Stimulated activated CD4-positive, alpha-beta T cell treated with anti-CD3 and anti-CD28 coated beads, Interleukin-4, amount 100 ng/mL, for 24 hours (primary cell): ENCODE measurements at regions not wholly inside any gene's neighbourhood (a gene's known extent, or its start where the extent isn't known, plus 50 kb on each side); places are given as distances from the start of the nearest gene placed in this dataset.
"Not testable (repeated sequence)": the region's sequence is repeated elsewhere in the genome, so short reads cannot be mapped to it uniquely, and the experiment has no call there.

Experiments used
- DNase-seq: peaks from one replicate; pipeline ENCODE4 v3.0.0-alpha.2; 2020

DNA sequence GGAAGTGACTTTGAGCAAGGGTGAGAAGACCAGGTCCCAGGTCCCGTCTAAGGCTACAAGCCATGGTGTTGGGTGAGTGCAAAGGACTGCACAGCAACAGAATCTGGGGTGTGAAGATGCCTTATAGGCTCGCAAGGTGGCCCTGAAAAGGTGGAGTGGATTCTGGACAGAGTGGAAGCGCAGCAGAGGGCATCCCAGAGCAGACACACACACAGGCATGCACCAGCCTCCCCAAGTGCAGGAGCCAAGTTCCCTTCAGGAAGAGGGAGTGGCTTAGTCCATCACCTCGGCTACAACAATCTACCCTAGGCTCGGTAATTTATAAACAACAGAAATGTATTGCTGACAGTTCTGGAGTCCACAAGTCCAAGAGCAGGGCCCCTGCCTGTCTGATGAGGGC lies 180.1 kb upstream of the PDE10A start:
- DNase-seq, result no peak

DNA sequence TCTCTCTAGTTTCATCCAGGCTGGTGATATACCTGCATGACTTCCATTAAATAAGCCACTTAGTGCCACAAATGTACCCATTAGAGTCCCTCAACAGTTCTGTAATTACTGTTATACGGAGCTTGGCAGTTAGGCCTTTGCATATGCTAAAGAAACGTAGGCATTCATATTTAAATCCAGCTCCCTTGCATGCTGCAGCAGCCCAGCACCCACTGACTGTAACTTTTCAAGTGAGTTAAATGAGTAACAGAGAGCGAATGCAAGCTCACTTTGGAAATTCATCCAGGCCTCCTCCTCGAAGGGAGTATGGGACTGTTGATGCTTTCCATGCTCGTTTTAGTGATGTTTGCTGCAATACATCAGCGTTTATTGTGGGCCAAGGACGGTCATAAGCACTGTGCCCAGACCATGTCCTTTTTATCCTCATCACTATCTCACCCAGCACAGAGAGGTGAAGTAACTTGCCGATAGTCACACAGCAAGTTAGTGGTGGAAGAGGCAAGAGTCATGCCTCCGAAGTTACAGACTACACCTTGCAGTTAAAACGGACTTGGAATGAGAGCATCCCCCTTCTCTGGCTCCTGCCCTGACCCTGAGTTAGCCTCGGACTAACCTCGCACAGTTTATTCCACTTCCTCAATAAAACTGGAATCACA lies 179.4 kb upstream of the PDE10A start:
- DNase-seq, result no peak

DNA sequence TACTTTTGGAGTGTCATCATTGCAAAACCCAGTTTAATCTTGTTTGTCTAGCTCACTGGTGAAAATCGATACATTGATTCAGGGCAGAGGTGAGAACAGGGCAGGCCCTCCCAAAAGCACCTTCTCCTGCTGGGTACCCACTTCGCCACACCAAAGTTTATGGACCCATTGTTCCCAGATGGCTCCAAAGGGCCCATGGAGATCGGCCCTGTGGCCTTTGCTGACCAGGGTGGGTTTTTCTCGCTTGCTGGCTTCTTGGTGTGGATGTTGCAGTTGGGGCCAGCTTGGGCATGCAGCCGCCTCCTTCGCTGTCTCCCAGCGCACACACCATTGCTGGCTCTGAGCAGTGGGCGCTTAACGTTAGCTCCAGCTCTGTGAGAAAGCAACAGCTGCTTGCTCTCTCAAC lies 178.1 kb upstream of the PDE10A start:
- no peak for DNase-seq

DNA sequence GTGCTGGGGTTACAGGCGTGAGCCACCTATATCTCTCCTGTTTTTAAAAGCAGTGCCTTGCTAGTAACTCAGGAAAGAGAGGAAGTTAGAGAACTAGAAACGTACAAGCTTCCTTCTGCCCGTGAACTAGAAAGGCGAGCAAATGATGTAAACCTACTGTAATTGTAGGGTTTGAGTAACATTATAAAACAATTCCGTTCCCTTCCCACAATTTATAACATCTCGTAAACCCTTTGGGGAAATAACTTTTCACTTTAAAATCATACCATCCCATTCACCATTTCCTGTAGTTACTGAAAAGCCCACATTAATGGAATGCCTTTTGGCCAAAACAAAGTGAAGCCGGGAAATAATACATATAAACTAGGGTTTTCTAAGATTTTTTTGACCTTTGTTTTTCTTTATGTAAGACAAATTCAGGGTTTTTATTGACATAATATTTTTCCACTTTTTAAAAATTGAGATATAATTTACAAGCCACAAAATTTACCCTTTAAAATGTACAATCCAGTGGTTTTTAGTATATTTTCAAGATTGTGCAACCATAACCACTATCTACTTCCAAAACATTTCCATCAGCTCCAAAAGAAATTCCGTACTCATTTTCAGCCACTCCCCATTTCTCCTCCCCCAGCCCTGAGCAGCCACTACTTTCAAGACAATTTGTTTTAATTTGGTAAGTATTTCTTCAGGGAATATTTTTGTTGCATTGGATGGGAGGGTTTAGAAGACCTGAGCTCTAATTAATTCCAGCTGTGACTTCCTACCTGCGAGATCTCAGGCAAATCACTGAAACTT lies 175.1 kb upstream of the PDE10A start:
- no peak for DNase-seq

DNA sequence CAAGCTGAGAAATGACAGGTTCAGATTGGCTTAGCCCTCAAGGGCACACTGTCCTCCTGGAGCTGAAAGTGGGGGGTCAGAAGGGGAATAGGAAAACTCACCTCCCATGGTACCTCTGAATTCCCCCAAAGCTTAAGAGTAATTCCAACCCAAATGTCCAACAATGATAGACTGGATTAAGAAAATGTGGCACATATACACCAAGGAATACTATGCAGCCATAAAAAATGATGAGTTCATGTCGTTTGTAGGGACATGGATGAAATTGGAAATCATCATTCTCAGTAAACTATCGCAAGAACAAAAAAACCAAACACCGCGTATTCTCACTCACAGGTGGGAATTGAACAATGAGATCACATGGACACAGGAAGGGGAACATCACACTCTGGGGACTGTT lies 173.6 kb upstream of the PDE10A start:
- DNase-seq, result not testable (repeated sequence)

DNA sequence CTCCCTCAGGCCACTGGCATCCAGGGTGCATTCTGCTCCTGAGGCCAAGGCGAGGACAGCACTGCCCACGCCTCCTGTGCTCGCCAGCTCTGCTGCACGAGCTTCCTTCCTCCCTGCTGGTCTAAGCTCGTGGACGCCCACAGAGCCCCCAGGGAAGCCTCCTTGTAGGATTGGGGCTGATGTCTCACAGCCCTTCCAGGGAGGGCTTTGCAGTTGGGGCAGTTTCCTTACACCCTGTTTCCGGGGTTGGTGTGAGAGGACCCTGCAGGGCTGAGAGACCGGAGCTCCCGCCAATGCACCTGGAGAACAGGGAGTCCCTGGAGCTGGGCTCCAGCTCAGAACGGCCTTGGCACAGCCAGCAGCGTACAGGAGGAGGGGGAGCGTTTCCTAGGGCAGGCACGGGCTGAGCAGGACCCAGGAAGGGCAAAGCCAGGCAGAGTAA lies 172.4 kb upstream of the PDE10A start:
- no peak for DNase-seq

DNA sequence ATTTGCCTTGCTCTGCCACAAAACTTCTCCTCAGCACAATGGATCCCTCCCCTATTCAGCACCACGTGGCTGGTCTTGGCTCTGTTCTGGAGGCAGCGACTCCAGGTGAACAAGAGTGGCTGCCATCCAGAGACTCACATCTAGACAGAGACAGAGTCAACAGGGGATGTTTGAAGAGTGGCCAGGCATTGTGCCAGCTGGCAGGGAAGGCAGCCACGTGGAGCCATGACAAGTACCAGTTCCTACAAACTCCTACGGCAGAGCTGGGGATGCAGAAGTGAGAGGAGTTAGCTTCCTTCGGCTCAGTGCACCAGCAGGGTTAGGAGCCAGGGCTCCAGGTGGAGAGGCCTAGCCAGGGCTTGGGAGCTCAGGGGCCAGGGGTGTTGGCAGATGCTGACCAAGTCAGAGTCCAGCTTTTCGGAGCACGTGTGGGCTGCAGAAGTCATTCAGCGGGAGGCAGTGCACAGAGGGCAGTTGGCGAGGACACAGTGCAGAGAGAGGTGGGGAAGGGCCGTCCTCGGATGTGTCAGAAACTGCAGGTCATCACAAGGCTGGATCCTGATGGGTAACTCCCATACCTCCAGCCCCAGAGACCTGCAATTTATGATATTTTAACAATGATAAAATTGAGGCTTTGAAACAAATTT lies 171.7 kb upstream of the PDE10A start:
- no peak for DNase-seq

DNA sequence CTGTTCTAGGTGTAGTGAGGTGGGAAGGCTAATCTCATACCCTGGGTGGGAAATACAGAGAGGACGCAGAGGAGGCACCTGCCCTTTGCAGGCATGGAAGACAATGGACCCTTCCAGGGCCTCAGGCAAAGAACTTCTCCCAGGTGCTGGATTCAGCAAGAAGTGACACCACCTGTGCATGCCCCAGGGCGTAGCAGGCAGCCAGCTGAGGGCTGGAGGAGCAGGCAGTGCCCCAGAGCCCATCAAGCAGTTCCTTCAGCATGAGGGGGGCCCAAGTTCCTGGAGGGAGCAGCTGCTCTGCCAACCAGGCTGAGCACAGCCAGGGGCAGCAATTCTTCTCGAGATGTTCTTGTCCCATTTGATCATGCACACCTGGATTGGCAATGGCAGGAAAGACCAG lies 170.3 kb upstream of the PDE10A start:
- DNase-seq, result no peak

DNA sequence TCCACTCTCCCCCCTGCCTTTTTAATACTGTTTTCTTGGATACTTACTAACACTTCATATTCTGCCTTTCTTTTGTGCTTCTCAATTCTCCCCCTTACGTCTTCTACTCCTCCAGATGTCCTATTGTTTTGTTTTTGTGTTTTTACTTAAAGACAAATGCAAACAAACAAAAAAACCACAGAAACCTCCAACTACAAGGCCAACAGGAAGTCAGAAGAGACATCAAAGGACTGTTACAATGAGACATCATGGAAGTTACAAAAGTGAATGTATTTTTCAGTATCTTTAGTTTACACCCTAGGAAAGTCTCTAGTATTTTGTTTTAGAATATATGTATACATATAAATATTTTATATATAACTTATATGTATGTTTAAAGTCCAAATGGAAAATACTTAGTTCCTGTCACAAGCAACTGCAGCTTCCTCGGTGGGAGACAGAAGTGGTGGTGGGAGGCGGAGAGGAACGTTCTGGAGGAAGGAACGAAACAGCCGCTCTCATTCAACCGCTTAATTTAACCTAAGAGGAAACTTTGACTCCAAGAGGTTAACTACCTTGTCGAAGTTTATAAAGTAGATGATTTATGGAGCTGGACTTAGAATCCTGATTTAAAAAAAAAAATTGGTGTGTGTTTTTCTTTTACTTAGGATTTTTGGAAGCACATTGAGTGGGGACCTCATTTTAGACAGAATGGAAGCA lies 168.9 kb upstream of the PDE10A start:
- DNase-seq, result no peak

DNA sequence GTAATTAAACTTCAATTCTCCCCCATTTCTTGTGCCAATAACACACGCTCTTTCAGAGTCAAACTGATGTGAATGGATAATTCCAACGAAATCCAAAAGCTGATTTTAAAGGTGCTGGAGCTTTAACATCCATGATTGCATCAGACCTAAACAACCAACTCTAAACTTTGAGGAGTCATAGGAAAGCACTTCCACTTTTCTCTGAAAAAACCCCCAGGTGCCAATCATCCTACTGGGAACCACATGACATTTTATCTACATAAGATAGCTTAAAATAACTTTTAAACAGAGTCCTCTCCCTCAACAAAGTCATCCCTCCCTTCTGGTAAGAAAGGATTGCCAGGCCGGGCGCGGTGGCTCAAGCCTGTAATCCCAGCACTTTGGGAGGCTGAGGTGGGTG lies 167.7 kb upstream of the PDE10A start:
- DNase-seq, result no peak

DNA sequence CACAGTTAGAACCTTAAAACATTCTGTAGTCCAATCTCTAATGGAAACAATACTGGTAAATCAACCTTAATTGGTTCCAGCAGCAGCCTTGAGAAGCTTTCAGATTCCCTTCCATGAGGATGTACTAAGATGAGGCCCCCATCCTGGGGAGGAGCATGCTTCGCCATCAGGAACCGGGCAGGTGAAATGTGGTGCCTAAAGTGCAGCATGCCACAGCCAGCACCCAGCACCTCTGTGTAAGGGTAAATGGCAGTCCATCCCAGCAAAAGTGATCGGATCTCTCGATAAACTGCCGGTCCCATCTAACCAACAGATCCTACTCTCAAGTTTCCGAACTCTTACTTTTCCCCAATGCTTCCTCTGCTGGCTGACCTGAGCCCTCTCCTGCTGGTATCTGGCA lies 166.3 kb upstream of the PDE10A start:
- DNase-seq, result no peak

DNA sequence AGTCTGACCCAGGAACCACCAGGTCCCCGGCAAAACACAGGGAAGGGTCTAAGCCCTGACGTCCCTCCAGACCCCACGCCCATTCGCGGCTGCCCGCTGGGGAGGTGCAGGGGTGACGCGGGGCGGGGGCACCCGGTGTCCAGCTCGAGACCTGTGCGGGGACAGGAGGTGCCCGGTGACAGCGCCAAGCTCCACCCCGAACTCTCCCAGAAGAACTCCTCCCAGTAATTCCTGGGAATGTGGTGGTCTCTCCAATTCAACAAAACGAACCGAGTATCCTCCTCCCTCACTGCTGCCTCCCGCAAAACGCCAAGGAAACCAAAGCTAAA lies 164.1 kb upstream of the PDE10A start:
- DNase-seq, result no peak

DNA sequence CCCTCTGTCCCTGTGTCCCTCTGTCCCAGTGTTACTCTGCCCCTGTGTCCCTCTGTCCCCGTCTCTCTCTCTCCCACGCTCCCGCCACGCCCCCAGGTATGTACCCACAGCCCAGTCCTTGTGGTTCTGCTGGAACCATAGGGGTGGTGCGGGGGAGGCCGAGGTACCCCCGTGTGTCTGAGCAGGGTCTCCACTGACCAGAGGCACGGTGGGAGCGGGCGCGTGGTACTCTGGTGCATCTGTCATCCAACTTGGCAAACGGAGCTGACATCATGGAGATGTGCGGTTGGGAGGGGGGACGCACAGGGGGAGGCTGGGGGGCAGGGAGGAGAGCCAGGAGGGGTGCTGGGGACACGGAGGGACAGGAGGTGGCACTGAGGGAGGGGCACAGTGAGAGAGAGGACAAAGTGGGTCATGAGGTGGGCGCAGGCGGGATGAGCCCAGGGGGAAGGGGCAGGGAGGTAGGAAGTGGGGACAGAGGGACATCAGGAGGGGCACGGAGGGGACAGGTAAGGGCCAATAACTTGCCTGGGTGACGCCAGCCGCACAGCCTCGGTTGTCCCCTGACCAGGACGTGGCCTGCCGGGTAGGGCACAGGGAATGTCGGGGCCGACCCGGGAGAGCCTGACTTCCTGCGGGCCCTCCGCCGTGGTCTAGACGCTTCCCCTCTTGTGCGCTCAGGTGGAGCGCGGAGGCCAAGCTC lies 163.6 kb upstream of the PDE10A start:
- no peak for DNase-seq

DNA sequence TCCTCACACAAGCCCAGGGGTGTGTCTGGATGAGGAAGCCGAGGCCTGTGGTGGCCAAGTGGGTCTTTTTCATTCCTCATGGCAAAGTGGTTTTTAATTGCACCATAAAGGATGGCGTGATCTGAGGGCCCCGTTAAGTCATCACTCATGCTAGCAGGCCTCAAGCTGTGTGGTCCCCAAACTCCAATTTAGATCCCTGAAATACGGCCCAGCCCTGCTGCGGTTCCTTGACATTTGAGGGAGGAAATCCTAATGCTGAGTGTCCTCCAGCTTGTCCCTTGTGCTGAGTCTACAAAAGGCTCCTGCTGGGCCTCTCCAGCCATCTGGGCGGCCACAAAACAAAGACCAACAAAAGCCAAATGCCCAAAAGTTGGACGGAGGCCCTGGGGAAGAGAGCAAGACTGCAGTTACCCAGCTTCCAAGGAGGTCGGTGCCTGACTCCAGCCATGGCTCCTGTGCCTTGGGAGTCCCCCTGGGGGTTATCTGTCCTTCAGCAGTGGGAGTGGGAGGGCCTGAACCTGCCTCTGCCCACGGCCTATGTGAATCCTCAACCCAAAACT lies 162.3 kb upstream of the PDE10A start:
- DNase-seq, result no peak

DNA sequence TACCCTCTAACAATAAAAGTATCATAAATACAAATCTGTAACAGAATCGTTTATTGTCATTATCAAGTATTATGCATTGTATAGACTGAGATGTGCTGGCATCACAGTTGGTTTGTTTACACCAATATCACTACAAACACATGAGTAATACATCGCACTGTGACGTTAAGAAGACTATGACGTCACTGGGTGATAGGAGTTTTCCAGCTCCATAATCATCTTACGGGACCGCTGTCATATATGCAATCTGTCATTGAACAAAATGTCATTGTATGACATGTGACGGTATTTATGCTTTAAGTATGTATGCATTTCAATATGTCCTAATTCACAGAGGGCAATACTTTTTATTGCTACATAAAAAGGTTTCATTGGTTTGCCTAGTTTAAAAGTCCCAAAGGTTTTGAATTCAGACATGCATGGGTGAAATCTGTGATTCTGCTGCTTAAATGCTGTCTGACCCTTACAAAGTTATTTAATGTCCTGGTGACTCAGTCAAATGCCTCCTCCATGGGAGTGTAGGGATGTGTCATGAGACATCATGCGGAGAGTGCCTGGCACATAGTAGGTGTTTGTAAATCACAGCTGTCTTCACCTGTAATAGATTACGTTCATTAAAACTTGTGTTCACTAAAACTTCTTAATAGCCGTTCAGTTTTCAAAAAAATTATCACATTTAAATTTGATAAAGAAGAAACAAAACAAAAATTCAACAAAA lies 160.7 kb upstream of the PDE10A start:
- DNase-seq, result no peak

DNA sequence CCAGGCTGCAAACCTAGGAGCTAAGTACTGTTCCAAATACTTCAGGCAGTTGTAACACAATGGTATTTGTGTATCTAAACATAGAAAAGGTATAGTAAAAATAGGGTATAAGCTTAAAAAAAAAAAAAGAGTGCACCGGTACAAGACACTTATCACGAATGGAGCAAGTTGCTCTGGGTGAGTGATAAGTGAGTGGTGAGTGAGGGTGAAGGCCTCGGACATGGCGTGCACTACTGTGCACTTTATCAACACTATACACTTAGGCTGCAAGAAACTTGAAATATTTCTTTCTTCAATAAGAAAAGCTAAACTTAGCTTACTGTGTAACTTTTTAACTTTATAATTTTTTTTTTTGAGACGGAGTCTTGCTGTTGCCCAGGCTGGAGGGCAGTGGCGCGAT lies 159.5 kb upstream of the PDE10A start:
- no peak for DNase-seq

DNA sequence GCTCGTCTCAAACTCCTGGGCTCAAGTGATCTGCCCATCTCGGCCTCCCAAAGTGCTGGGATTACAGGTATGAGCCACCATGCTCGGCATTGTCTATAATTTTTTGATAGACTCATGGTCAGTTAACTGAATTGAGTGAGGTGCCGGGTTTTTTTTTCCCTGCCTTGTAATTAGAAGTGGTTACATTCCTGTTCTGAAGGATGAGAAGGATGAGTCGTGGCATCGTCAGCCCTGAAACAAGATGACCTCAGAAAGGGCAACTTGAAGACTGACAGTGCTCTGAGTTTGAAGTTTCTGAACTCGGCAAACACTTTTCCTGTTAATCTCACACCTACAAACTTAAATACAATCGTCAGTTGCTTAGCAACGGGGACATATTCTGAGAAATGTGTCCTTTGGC lies 158.7 kb upstream of the PDE10A start:
- no peak for DNase-seq

DNA sequence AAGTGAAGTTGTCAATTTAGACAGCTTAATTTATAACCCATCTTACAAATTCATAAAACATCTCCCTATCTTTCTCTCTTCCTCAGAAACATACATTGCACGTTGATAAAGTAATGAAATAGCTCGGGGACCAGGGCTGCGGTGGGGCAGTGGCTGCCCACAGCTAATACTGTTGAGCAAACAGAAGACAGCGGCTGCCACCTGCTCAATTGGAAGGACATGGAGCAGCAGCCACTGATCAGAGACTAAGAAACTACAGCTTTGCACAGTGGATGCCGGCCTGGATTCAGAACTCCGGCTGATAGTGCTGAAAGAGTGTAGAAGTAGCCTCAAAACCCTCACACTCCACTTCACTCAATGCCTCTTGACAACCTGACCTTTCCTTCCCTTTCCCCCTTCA lies 157.9 kb upstream of the PDE10A start:
- no peak for DNase-seq

DNA sequence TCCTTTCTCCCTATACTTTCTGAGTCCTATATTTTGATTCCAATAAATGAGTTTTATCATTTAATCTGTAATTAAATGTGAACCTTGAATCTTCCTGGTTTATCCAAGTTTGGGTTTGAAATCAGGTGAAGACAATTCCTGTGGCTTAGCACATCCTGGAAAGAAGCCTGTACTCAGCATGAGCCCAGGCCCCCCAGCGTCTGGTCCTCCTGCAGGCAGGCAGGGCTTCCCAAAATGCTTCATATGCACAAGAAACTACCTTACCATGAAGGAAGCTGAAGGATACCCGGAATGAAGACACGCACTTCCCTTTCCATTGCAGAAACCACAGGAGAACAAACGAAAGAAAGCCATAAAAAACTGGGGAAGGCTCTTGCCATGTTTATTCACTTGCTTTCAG lies 157.4 kb upstream of the PDE10A start:
- no peak for DNase-seq

DNA sequence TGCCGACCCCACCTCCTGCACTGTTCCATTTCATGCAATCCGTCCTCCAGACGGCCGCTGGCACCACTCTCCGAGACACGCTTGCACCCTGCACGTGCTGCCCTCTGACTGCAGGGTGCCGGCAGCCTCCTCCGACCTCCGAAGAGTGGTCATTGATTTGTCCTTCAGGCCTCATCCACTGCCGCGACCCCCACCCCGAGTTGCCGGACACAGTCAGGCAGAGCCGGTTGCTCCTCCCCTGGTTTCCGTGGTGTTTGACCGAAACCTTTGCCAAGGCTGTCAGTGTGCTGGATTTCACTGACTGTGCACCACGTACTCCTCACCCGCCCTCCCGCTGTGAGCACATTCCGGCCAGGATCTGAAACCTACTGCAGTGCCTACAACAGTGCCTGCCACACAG lies 156.4 kb upstream of the PDE10A start:
- no peak for DNase-seq

DNA sequence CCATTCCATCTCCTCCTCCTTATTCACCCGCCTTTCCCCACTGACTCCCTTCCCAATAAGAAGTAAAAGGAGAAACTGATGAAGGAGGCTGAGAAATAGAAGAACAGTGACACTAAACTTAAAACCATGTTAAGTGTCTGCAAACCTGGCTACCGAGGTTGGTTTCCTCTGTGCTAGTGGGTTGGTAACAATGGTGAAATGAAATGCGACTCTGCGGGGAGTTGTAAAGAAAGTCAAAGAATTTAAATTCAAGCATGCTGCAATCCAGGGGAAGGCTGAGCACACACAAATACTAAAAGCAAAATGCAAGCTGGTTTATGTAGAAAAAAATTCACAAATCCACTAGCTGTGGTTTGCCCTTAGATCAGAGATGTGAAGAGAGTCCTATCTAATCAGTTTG lies 155.2 kb upstream of the PDE10A start:
- no peak for DNase-seq

DNA sequence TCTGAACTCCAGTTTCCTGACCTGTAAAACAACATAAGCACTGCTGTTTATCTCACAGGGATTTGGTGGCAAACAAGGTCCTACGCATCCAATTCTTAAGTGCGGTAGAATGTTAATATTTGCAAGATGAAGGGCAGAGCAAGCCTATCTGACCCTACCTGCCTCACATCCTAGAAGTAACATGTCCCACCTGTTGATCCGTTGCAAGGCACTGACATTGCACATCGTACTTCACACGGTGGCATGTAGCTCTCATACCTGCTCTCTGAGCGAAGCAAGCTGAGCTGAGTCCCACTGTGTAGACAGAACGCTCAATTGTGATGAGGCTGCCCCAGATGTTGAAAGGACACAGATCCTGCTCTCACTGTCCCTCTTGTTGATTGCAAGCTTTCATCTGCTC lies 154.7 kb upstream of the PDE10A start:
- DNase-seq, result no peak
